GM23338 (cell line): ENCODE measurements at regions not wholly inside any gene's neighbourhood (a gene's known extent, or its start where the extent isn't known, plus 50 kb on each side); places are given as distances from the start of the nearest gene placed in this dataset.

ENCODE experiments used
- ATAC-seq: fragments of 200-7000 bp; cut with Tn5 transposase; 3 replicates; pipeline ENCODE4 v1.9.1; 2020
- DNase-seq: peaks from one replicate; pipeline ENCODE4 v3.0.0-alpha.2; 2015; ENCODE audit warnings: low spot score
- H2AFZ ChIP-seq: fragments of 200-600 bp; sonication (generic); 2 replicates; pipeline ENCODE4 v1.8.0; 2016; ENCODE audit warnings: antibody characterized with exemption, mild to moderate bottlenecking, moderate library complexity
- H3F3A ChIP-seq: fragments of 200-600 bp; sonication (generic); replicated peaks from 2 replicates; pipeline ENCODE4 v1.8.0; 2017; ENCODE audit warnings: antibody characterized with exemption, mixed run types, low read depth
- H3K27ac ChIP-seq: fragments of 200-600 bp; sonication (generic); 2 replicates; pipeline ENCODE4 v1.6.1; 2016; ENCODE audit warnings: low read depth
- H3K27me3 ChIP-seq: fragments of 200-600 bp; sonication (generic); 2 replicates; pipeline ENCODE4 v1.8.0; 2016; ENCODE audit warnings: mild to moderate bottlenecking, mixed run types, moderate library complexity; ENCODE audit not compliant: insufficient read depth
- H3K36me3 ChIP-seq: fragments of 200-600 bp; sonication (generic); 2 replicates; pipeline ENCODE4 v1.8.0; 2016; ENCODE audit warnings: mild to moderate bottlenecking; ENCODE audit not compliant: insufficient read depth
- H3K4me1 ChIP-seq: fragments of 200-600 bp; sonication (generic); 2 replicates; pipeline ENCODE4 v1.8.0; 2016; ENCODE audit warnings: mild to moderate bottlenecking, moderate library complexity; ENCODE audit not compliant: insufficient read depth
- H3K4me2 ChIP-seq: fragments of 200-600 bp; sonication (generic); 2 replicates; pipeline ENCODE4 v1.7.1; 2017; ENCODE audit warnings: mixed run types
- H3K4me3 ChIP-seq: fragments of 200-600 bp; sonication (generic); 2 replicates; pipeline ENCODE4 v1.6.1; 2016; ENCODE audit warnings: mixed run types
- H3K79me2 ChIP-seq: fragments of 200-600 bp; sonication (generic); replicated peaks from 2 replicates; pipeline ENCODE4 v1.8.0; 2017; ENCODE audit warnings: mild to moderate bottlenecking; ENCODE audit not compliant: insufficient read depth
- H3K9me2 ChIP-seq: fragments of 200-600 bp; sonication (generic); 2 replicates; pipeline ENCODE4 v1.8.0; 2017; ENCODE audit not compliant: insufficient read depth
- H4K20me1 ChIP-seq: fragments of 200-600 bp; sonication (generic); replicated peaks from 2 replicates; pipeline ENCODE4 v1.8.0; 2017; ENCODE audit warnings: mild to moderate bottlenecking; ENCODE audit not compliant: insufficient read depth
- H3K27ac Mint-ChIP-seq: 2 replicates; pipeline ENCODE4 v1.8.0; 2020; ENCODE audit warnings: inconsistent platforms, mild to moderate bottlenecking, moderate library complexity, mixed read lengths
- H3K27me3 Mint-ChIP-seq: 3 replicates; pipeline ENCODE4 v1.8.0; 2022; ENCODE audit warnings: low read depth, mild to moderate bottlenecking, moderate library complexity, mixed read lengths, inconsistent platforms; ENCODE audit not compliant: insufficient read depth, poor library complexity
- H3K36me3 Mint-ChIP-seq: 3 replicates; pipeline ENCODE4 v1.8.0; 2021; ENCODE audit warnings: low read depth, mild to moderate bottlenecking, inconsistent platforms, moderate library complexity, mixed read lengths
- H3K4me1 Mint-ChIP-seq: 3 replicates; pipeline ENCODE4 v1.8.0; 2020; ENCODE audit warnings: mild to moderate bottlenecking, inconsistent platforms, mixed read lengths
- H3K4me3 Mint-ChIP-seq: 3 replicates; pipeline ENCODE4 v1.8.0; 2021; ENCODE audit warnings: moderate library complexity, mild to moderate bottlenecking, inconsistent platforms, mixed read lengths
- H3K9me3 Mint-ChIP-seq: 3 replicates; pipeline ENCODE4 v1.8.0; 2020; ENCODE audit warnings: moderate library complexity, mild to moderate bottlenecking, inconsistent platforms, mixed read lengths
- CTCF ChIP-seq, 2 experiments: fragments of 200-600 bp in 1 of 2; sonication (generic) in 1 of 2; conservative IDR thresholded peaks; 2 replicates each; pipeline versions ENCODE4 v1.5.1 to v1.6.1; 2016 to 2017; ENCODE audit warnings: antibody characterized with exemption in 2 of 2, low read depth in 2 of 2, mild to moderate bottlenecking in 2 of 2, moderate library complexity in 1 of 2
- ETS1 ChIP-seq: IDR thresholded peaks from 2 replicates; pipeline ENCODE4 v1.6.1; 2016; ENCODE audit warnings: antibody characterized with exemption
- EZH2 ChIP-seq: fragments of 200-600 bp; sonication (generic); IDR thresholded peaks from one replicate; pipeline ENCODE4 v1.8.0; 2017; ENCODE audit warnings: antibody characterized with exemption, mild to moderate bottlenecking, low read depth; ENCODE audit not compliant: unreplicated experiment
- JUNB ChIP-seq: IDR thresholded peaks from one replicate; pipeline ENCODE4 v1.6.1; 2016; ENCODE audit warnings: antibody characterized with exemption; ENCODE audit not compliant: unreplicated experiment
- POLR2AphosphoS5 ChIP-seq: IDR thresholded peaks from 2 replicates; pipeline ENCODE4 v1.6.1; 2016; ENCODE audit warnings: antibody characterized with exemption, low read depth
- REST ChIP-seq: IDR thresholded peaks from one replicate; pipeline ENCODE4 v1.6.1; 2018; ENCODE audit warnings: antibody characterized with exemption; ENCODE audit not compliant: unreplicated experiment
- ZNF114 ChIP-seq: fragments of 250-450 bp; sonication (Bioruptor Pico); IDR thresholded peaks from 2 replicates; pipeline ENCODE4 v1.5.0; 2020; ENCODE audit warnings: mild to moderate bottlenecking, moderate library complexity
- ZNF462 ChIP-seq: fragments of 250-450 bp; sonication (Bioruptor Pico); IDR thresholded peaks from 2 replicates; pipeline ENCODE4 v1.5.0; 2020; ENCODE audit warnings: mild to moderate bottlenecking, moderate library complexity

GRCh38 chr16:17559394-17559793 lies 88.6 kb upstream of the XYLT1 start:
- no peaks in the 10 kb centered on the region for H4K20me1 ChIP-seq
- H3K4me1 ChIP-seq: no peaks in the 10 kb centered on the region
- no peaks in the 10 kb centered on the region for H3K4me1 Mint-ChIP-seq
- no peak overlapping the region for H3K27ac Mint-ChIP-seq
- TF ChIP-seq ZNF462: no peak
- no peak for TF ChIP-seq POLR2AphosphoS5
- TF ChIP-seq REST: no peak
- no peak for TF ChIP-seq EZH2
- TF ChIP-seq JUNB: no peak
- no peak for TF ChIP-seq ETS1
- TF ChIP-seq CTCF (conservative IDR thresholded peaks at IDR 0.05; ENCODE audit: low read depth in 2 of 2): no peak
- no peak for TF ChIP-seq ZNF114 (CRISPR knock-in tag)
- H3K27me3 ChIP-seq: no peaks in the 10 kb centered on the region
- H3K4me2 ChIP-seq: no peak overlapping the region
- no peaks in the 10 kb centered on the region for H3K9me3 Mint-ChIP-seq
- ATAC-seq (no peak), DNase-seq (no peak)
- H3K9me2 ChIP-seq: no peaks in the 10 kb centered on the region
- no peak overlapping the region for H2AFZ ChIP-seq
- H3K36me3 ChIP-seq: no peaks in the 10 kb centered on the region
- H3F3A ChIP-seq: no peaks in the 10 kb centered on the region
- no peaks in the 10 kb centered on the region for H3K36me3 Mint-ChIP-seq
- H3K79me2 ChIP-seq: no peaks in the 10 kb centered on the region
- no peak overlapping the region for H3K27ac ChIP-seq
- no peak overlapping the region for H3K4me3 Mint-ChIP-seq
- no peak overlapping the region for H3K4me3 ChIP-seq
- peaks cover 1% of the 10 kb centered on the region for H3K27me3 Mint-ChIP-seq
